ENCODE measurements at regions not wholly inside any gene's neighbourhood (a gene's known extent, or its start where the extent isn't known, plus 50 kb on each side); places are given as distances from the start of the nearest gene placed in this dataset.

DNA sequence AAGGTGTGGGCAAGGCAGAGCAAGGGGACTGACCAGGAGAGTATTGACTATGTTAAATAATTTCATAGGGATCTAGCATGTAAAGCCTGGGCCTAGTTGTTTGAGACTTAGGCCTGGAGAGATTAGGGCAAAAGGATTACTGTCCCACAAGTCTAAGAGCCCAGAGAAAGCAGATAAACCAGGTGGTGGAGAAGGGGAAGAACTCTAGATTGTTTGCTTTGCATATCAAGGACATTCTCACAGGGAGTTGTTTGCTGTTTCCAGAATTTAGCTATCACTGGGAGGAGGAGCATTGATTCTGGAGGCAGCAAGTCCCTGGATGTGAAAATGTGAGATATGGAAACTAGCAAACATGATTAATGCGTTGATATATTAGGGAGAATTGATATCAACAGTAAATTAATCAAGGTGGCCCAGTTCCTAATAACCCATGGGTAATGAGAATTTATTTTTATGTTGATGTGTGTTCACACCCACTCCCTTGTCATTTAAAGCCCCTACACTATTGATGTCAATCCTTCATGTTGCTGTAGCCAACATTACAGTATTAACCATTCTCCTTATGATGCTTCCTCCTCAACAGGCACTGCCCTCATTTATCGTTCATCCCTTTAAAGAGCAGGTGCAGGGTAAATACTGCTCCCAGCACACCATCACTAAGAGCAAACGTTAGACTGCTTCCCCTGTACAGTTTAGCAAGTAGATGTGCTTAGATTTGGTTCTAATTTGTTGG, 1666.7 kb upstream of the FLRT2 start:
- no peak for DNase-seq (ENCODE audit: low read depth)
- H3K36me3 ChIP-seq (ENCODE audit: control insufficient read depth, insufficient read depth, low read length), result no peaks in the 10 kb centered on the region
- TF ChIP-seq, protein P1, sequence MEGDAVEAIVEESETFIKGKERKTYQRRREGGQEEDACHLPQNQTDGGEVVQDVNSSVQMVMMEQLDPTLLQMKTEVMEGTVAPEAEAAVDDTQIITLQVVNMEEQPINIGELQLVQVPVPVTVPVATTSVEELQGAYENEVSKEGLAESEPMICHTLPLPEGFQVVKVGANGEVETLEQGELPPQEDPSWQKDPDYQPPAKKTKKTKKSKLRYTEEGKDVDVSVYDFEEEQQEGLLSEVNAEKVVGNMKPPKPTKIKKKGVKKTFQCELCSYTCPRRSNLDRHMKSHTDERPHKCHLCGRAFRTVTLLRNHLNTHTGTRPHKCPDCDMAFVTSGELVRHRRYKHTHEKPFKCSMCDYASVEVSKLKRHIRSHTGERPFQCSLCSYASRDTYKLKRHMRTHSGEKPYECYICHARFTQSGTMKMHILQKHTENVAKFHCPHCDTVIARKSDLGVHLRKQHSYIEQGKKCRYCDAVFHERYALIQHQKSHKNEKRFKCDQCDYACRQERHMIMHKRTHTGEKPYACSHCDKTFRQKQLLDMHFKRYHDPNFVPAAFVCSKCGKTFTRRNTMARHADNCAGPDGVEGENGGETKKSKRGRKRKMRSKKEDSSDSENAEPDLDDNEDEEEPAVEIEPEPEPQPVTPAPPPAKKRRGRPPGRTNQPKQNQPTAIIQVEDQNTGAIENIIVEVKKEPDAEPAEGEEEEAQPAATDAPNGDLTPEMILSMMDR (IDR thresholded peaks at IDR 0.05; ENCODE audit: insufficient read depth, low read length, poor library complexity, severe bottlenecking), result no peak
- H3K4me3 ChIP-seq (ENCODE audit: low read depth, low read length), result no peak overlapping the region
- H3K27me3 ChIP-seq (ENCODE audit: control insufficient read depth, insufficient read depth, low read length), result no peaks in the 10 kb centered on the region

DNA sequence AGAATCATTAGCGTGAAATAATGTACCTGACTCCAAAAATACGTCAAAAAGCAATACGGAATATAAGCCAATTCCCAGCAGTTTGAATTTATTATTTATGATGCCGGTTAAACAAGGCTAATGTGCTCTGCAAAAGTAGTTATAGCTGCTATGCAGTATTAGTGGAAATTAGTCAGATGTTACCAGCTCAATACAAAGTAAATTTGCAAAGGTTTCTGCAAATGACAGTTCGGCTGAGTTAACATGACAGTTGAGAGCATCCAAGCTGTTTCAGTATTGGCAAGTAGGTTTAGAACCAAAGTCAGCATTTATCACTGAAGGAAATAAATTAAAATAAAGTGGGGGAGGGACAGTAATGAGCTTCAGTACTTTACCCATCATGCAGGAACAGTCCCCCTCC, 1665.8 kb upstream of the FLRT2 start:
- Histone ChIP-seq H3K27me3 (ENCODE audit: control insufficient read depth, insufficient read depth, low read length) (no peaks in the 10 kb centered on the region), H3K4me3 (ENCODE audit: low read depth, low read length) (no peak overlapping the region), H3K36me3 (ENCODE audit: control insufficient read depth, insufficient read depth, low read length) (no peaks in the 10 kb centered on the region)
- DNase-seq (ENCODE audit: low read depth), result no peak
- TF ChIP-seq, protein P1 (IDR thresholded peaks at IDR 0.05; ENCODE audit: insufficient read depth, low read length, poor library complexity, severe bottlenecking), result no peak

DNA sequence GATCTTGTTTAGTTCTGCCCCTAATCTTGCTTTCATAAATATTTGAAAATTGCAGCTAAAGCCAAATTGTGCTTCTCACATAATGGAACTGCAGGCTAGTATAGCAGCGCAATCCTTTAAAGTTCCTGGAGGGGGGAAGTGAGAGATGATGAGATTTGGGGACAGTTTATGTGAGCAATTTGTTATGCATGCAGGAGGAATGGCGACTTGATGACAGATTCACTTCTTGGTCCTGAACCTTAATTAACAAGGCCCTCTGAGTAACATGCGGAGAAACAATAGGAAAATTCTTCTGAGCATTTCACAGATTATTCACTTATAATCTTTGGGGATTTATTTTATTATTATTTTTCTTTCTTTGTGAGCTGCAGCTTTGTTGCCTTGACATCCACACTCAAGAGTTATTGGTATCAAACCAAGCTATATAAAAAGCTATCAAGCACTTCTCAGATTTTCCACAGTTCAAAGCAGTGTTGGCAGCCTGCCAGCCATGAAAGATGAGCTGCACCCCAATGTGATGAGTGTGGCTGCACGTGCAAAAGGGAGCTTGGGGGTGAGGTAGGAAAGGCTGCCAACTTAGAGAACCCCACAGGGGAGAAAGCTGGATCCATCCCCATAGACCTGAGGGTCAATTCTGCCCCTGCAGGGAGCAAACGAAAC, 1662.2 kb upstream of the FLRT2 start:
- Histone ChIP-seq H3K4me3 (ENCODE audit: low read depth, low read length) (no peak overlapping the region), H3K36me3 (ENCODE audit: control insufficient read depth, insufficient read depth, low read length) (no peaks in the 10 kb centered on the region), H3K27me3 (ENCODE audit: control insufficient read depth, insufficient read depth, low read length) (no peaks in the 10 kb centered on the region)
- TF ChIP-seq, protein P1 (IDR thresholded peaks at IDR 0.05; ENCODE audit: insufficient read depth, low read length, poor library complexity, severe bottlenecking), result no peak
- no peak for DNase-seq (ENCODE audit: low read depth)

DNA sequence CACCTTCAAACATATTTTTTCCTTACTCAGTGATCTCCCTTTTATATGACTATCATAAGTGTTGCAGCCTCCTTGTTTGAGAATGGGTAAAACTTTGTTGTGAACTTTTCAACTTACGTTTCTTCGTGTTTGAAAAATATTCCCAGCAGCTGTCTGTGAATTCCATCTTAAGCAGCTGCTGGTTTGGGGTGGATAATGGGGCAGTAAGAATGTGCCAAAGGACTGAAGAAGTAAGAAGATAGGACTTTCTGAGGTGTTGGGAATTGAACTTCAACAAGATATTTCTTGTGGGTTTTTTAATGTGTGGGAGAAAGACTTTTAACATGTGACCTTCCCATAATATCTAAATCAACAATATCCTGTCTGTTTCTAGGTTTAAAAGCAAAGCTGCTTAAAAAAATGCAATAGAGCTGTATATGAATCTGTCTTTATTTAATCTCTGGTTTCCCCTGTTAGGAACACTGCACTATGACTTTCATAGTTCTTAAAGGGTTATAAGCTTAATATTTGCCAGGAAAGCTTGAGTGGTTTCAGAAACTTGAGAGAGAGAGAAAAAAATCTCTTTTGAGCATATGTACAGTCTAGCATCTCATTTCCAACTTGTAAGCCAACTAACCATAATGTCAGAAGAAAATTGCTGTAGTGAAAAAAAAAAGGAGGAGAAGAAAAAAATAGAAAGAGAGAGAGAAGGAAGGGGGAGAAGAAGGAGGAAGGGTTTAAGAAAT, 1659.2 kb upstream of the FLRT2 start:
- no peak for DNase-seq (ENCODE audit: low read depth)
- Histone ChIP-seq H3K27me3 (ENCODE audit: control insufficient read depth, insufficient read depth, low read length) (no peaks in the 10 kb centered on the region), H3K4me3 (ENCODE audit: low read depth, low read length) (no peak overlapping the region), H3K36me3 (ENCODE audit: control insufficient read depth, insufficient read depth, low read length) (no peaks in the 10 kb centered on the region)
- TF ChIP-seq, protein P1 (IDR thresholded peaks at IDR 0.05; ENCODE audit: insufficient read depth, low read length, poor library complexity, severe bottlenecking), result no peak

DNA sequence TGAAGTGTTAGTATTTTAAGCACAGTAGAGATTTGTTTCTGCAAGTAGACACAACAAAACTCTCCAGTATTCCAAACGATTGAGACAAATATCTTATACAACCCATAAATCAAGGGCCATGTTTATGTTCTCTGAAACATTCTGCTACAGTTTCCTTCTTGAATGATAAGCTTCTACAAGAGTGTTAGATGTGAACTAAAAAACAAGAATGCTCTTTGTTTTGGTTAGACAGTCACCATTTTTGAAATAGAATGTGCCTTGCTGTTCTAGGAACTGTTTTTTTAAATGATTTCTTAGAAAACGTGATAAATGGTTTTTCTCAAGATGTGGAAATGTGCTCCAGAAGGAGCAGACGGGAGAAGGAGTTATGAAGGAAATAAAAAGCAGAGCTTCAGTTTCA, 1656.3 kb upstream of the FLRT2 start:
- no peaks in the 10 kb centered on the region for H3K36me3 ChIP-seq (ENCODE audit: control insufficient read depth, insufficient read depth, low read length)
- no peak overlapping the region for H3K4me3 ChIP-seq (ENCODE audit: low read depth, low read length)
- TF ChIP-seq, protein P1 (IDR thresholded peaks at IDR 0.05; ENCODE audit: insufficient read depth, low read length, poor library complexity, severe bottlenecking), result no peak
- DNase-seq (ENCODE audit: low read depth), result no peak
- H3K27me3 ChIP-seq (ENCODE audit: control insufficient read depth, insufficient read depth, low read length), result no peaks in the 10 kb centered on the region

All from kidney epithelial cell (primary cell).